Iris pigment epithelial cell (primary cell): ENCODE measurements at regions not wholly inside any gene's neighbourhood (a gene's known extent, or its start where the extent isn't known, plus 50 kb on each side); places are given as distances from the start of the nearest gene placed in this dataset.
"Not testable (repeated sequence)": the region's sequence is repeated elsewhere in the genome, so short reads cannot be mapped to it uniquely, and the experiment has no call there.

Source experiments
- DNase-seq: peaks from one replicate; pipeline ENCODE4 v3.0.0-alpha.2; 2011; ENCODE audit warnings: low read depth

DNA sequence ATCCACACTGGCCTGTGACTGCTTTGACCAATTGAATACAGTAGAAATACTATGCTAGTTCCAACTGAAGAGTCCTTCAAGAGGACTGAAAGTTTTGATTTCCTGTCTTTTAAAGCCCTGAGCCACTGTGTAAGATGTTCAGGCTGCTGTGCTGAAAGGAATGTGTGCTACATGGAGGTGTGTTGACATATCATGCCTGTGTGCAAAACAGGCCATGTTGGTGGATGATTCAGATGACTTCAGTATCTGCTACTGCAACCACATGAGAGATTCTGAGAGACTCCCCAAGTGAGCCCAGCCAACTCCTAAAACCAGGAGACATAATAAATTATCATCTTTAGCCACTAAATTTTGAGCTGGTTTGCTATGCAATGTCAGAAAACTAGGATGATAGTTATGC, 662.9 kb downstream of the ZEB2 start:
- peak; percentile 33 for DNase-seq

DNA sequence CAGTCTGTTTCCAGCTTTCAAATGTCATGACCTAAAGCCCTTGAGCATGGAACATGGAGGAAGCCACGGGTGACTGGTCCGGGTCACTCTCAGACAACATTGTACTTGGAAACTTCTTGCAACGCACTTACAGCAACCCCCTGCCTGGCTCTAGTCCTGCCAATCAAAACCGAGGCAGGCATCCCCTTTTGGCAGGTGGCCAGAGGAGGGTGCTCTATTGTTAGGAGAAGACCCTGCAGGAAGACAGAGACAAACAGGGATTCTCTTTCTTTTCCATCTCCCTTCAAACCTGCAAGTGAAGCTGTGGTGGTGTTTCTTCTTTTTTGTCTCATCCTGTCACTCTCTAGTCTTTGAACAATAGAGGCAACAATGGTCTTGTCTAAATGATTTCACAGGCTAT, 667.2 kb downstream of the ZEB2 start:
- no peak for DNase-seq

DNA sequence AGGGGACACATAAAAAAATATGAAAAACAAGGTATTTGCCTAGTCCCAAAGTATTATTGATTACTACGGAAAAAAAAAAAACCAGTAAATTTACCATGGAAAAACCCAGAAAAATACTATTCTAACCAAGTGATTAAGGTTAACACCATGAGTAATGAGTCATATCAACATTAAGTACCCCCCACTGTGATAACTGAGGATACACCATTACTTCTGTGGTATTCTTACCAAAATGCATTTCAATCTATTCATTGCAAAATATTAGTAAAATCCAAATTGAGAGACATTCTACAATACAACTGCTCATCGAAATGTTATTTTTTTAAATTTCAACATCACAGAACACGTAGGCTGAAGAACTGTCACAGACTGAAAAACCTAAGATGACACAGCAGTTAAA, 669.8 kb downstream of the ZEB2 start:
- no peak for DNase-seq

DNA sequence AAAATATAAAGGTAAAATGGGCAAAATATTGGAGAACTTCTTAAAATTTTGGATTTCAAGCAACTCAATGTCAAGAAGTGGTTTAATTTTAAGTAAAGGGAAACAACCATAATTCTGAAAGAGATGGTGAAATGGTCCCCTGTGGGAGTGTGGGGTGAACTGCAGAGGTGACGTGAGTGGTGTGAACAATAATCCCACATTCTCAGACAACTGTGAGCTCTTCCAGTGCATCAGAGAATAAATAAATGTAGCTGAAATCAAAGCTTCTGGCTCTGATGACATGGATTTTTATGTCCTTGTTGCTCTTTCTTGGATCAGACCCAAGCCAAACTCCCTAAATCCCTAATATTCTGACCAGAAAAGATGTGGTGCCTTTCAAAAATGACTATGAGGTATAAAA, 672.7 kb downstream of the ZEB2 start:
- no peak for DNase-seq

DNA sequence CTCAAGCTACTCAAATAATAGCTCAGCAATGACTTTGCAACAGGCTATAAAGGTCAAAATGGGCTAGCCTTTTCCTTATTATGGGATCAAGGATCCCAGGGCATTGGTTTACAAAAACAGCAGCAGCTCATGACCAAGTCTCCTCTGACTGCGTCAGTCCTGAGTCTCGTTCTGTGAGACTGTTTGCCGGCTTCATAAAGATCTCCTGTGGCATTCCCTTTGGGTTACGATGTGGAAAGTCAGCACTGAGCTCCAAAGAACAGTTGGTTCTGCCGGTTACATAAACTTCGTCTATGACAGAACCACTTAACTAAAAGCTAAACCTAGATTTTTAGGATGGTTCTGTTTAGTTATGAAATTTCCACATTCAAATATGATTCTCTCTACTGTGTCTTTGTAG, 674.9 kb downstream of the ZEB2 start:
- no peak for DNase-seq

DNA sequence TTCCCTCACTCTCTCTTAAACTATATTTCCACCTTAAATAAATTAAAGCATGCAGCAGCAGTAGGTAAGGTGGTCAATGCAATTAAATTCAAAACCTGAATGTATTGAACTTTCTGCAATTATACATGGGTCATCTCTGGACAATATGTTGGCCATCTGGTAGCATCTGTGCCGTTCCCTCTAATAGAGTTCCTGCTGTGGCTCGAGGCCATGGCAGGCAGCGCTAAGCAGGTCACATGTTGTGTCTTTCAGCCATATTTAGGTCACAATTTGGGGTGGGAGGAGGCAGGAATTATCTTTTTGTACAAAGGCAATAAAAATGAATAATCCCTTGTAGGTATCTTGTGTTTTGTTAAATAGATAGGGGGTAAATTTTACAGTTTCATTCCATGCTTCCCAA, 676.2 kb downstream of the ZEB2 start:
- no peak for DNase-seq

DNA sequence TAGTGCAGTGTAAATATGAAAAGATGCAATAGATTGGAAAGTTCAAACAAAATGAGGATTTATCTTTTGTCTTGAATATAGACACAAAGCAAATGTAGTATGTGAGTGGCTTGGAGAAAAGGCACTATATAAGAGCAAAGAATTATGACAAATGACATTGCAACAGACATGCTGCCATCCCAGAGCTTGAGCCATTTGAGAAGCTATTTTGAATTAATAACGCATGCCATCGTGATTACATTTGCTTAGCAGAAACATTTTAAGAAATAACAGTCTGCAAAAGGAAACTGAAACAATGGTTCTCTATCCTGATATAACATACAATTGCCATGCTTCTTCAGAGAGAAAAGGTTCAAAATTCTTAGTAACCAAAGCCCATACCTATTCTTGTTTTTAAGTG, 677.1 kb downstream of the ZEB2 start:
- no peak for DNase-seq

DNA sequence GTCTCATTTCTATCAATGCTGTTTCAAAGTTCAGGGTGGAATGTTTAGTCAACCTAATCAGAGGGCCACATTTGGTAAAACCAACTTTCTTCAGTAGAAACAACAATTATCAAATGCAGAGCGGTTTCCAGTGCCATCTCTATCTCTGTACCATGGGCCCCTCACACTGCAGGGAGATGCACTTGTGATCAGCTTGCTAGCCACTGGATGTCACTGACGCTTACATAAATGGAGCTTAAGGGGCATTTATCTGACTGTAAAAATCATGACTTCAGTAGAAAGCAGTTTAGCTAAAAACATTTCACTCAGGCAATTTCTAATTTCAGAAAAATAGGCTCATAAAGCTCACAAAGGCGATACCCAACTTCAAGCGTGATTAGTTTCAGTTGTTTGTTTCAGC, 678.0 kb downstream of the ZEB2 start:
- peak; percentile 18 for DNase-seq

DNA sequence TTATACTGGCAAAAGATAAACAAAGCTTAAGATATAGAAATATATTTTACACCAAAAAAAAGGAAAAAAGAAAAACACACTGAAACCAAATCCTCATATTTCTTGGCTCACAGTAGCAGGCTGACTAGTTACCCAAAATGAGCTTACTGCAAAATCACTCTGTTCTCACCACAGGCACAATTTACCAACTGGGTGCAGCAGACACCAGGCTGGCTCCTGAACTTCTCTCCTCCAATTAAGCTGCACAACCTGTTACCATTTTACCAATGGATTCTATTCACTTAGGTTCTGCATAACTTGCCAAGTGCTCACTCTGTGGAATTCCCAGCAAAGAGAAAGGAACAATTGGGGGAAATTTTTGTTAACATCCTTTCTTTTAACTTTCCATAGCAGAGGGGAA, 679.3 kb downstream of the ZEB2 start:
- DNase-seq: no peak

DNA sequence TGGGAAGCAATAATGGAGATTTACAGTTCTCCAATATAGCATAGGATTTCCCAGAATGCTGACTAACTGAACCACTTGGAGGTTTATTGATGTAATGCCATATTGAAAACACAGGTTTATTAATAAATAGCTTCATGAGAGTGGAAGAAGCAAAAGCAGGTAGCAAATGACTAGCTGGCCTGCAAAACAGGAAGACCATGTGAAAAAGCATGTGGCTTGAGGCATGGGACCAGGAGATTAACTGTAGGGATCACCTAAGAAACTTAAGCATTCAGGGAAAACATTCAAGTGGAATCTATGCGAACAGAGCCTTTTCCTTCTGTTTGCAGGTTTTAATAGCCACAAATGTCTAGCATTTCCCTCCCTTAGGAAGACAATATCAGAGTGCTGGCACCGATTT, 679.7 kb downstream of the ZEB2 start:
- DNase-seq: no peak

DNA sequence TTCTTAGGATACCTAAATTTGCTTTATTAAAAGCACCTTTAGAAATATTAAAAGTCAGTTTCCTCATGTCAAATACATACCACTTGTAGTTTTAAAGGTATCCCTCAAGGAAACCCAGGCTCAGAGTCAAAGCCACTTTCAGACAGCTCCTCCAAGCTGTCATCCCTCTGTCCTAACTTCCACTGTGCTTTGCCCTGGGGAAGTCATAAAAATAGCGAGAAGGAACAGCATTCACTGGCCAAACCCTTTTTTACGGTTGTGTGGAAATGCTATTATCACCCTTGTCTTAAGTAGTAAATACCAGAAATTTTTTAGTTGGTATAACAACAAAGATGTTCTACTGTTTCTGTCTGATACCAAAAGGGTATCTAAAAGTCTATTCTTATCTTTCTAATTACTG, 680.5 kb downstream of the ZEB2 start:
- no peak for DNase-seq

DNA sequence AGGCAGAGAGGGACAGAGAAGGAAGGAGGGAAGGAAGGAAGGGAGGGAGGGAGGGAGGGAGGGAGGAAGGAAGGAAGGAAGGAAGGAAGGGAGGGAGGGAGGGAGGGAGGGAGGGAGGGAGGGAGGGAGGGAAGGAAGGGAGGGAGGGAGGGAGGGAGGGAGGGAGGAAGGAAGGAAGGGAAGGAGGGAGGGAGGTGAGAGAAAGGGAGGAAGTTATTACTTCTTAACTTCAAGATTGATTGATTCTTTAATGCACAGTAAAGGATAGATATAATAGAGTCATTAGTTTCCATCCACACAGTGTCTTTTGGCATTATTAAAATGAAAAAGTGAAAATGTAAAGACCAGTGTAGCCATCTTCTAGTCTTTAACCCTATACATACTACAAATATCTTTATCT, 682.9 kb downstream of the ZEB2 start:
- not testable (repeated sequence) for DNase-seq

DNA sequence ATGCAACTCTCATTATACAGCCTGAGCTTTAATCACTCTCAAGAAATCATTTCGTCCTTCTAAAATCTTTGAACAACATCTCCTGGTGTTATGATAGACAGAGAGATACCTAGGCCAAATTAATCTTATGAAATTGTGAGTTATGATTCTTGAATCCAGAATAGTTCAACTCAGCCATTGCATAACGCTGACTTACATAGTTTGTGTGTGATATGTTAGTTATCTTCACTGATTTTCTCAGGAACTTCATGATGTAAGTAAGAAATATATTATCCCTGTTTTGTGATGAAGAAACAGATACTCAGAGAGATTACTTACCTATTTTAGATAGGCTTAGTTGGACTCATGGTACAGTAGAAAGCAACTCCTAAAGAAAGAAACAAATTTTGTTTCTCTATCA, 684.4 kb downstream of the ZEB2 start:
- DNase-seq: peak; percentile 6

DNA sequence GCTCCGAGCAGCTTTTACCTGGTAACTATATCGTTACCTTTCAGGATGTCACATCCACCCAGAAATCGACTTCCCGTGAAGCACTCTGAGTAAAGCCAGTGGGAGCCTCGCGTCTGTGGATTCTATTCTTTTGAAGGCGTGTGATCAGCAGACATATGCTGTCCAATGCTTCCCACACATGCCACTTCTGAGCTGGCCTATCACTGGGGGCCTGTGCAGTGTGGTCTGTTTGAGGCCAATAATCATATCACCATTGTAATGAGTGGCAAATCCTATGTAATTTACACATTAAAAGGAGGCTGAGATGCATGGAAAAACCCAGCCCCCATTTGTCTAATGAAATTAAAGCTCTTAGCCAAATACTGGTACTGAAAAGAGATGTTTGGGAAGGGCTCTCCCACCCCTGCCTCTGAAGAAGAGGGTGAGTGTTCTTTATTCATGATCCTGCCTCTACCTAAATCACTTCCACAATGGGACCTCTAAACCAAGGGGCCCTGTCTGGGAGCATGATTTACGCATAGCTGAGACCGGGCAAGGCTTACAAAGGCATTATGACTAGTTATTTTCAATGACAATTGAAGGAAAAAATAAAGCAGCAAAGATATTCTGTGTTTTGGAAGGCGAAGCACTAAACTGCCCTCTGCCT, 686.8 kb downstream of the ZEB2 start:
- DNase-seq: no peak

DNA sequence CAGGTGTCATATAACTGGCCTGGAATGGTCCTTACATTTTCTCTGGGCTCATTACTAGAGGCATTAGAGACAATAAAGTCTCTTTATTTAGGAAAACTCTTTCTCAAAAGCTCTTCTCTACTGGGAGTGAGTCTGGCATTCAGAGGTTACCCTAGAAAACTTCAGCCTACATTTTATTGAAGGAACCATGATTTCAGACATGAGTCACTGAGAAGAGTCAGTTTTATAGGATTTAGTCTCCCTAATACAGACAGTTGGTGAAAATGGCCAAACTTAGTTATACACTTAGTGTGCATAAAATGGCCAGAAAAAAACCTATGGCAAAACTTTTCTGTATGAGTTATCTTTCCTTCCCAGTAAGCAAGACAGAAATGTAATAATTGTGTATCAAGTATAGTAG, 689.4 kb downstream of the ZEB2 start:
- DNase-seq: no peak

DNA sequence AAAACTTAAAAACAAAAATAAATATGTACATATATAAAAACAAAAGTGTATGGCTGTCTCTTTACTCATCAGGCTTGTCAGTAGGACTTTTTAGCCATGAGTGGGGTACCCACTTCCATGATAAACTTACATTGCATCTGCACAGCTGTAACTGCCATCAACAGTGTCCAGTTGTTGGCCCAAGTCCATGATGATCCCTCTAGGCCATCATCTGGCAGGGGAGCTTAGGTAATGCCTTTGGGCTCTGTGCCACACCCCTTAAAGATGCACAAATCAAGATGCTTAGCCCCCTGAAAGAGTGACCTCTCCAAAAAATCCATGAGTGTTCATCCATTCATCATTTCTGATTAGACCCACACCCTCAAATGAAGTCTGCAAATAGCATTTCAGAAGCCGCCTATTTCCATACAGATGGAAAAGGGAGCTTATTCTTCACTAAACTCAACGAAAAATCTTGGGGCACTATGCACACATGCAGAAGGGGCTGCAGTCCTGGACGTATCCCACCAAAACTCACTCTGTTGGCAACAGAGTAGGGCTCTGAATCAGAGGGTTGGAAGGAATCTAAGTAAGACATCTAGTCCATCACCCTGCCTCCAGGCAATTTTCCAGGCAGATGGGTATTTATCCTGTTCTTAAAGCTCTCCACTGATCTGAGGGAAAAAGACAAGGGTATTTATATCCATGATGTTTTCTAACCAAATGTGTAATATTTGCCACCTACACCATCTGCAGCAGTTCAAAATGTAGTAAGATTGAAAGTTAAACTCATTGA, 691.0 kb downstream of the ZEB2 start:
- DNase-seq: no peak

DNA sequence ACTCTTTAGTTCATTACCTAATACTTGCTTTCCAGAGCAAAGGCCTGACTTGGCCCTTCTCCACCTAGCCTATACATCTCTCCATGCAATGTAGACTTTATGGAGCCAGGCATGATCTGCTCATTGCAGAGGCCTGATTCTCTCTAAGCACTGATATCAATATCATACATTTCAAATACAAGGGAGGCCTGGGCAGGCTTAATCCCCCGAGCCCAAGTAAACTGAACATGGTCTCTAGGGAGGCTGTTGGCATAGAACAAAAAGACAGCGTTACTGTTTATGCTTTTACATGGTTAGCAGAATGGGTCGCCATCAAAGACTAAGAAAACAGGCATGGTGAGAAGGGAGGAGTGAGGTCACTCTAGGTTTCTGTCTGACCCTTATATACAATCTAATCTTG, 695.1 kb downstream of the ZEB2 start:
- no peak for DNase-seq

DNA sequence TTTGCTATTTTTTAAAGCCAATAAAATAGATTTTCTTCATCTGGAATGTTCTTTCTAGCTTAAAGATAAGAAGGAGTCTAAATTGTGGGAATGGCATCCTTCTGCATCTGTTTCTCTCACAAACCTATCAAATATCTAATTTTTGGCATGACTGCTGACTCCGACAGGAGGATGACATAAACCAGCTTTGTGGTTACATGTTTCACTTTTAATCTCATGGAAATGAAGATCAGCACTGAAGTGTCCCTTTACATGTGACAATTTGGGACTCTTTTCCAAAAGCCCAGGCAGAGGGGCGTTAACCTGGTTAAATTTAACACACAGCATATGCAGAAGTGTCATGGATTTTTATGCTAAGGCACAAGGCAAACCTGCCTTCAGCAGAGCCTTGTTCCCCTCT, 694.7 kb downstream of the ARHGAP15 start:
- no peak for DNase-seq

DNA sequence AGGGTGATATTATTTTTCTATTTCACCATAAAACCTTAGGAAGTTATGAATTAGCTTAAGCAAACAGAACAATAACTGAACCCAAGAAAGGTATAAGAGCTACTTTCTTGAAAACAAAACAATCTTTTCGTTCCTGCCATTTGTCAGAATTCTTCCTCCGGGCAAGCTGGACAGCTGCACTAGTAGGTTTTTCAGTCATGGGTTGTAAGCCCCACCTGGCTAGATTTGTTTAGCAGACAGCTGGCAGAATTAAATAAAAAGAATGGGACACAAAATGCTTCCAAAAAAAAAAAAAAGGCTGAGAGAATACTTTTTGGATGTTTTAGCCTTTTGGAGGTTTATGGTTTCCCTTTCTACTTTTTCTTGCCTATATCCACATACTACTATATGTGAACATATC, 694.1 kb downstream of the ARHGAP15 start:
- no peak for DNase-seq

DNA sequence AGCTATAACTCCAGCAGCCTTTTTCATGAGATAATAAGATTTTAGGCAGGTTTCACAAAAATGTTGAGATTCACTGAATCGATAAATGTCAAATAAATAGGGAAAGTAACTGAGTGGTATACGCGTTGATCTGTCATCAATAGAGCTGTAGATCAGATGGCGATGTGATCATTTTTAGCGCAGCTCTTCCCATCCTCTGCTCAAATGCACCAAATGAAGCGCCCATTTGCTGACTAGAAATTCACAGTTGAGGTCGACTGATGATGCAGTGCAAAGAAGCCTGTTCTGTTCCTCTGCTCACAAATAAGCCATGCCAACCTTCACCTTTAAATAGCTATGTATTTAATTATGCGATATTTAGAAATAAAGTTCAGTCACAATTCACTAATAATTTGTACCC, 693.5 kb downstream of the ARHGAP15 start:
- no peak for DNase-seq

DNA sequence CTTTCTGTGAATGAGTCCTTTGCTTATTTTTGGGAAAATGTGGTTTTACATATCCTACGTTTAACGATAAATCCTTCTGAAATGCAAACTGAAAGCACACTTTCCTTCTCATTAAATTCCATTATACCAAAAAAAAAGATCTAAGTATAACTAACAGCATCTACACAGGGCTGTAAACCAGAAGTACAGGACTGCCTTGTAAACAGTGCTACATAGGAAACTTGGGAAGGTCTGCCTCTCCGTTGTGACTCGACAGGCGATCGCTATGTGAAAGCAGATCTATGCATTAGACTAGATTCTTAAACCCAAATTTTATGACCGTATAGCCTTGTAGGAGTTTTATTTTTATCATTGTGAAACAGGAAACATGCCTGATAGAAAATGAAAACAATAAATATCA, 690.5 kb downstream of the ARHGAP15 start:
- DNase-seq: no peak

DNA sequence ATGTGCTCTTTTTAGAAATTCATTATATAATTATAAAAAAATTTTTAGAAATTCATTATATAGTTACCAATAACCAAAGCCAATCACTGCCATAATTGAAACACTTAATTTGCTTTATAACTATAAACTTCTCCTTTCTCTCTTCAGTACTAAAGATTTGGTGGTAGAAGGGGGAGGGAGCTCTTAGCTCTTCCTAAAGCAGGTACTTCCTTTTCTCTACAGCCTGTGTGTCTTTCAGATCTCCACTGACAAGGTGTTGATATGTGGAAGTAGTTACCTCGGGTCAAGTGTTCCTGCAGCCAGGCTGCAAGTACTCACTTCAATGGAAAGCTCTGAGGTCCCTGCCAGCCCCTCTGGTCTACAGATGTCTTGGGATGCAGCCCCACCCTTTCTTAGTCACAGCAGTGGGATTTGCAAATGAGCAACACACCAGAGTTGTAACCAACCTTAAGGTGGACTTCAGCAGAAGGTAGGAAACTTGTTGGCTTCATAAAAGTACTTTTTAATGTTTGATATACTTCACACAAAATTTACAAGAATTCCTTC, 690.0 kb downstream of the ARHGAP15 start:
- no peak for DNase-seq
